Endodermal cell (in vitro differentiated cells): ENCODE measurements at regions not wholly inside any gene's neighbourhood (a gene's known extent, or its start where the extent isn't known, plus 50 kb on each side); places are given as distances from the start of the nearest gene placed in this dataset.

Source experiments
- DNase-seq: peaks from one replicate; pipeline ENCODE4 v3.0.0-alpha.2; 2017
- H3K27ac ChIP-seq: 2 replicates; pipeline ENCODE4 v1.5.1; 2013; ENCODE audit warnings: mild to moderate bottlenecking, low read depth, low read length, moderate library complexity
- H3K27me3 ChIP-seq: 2 replicates; pipeline ENCODE4 v1.6.1; 2013; ENCODE audit warnings: mild to moderate bottlenecking, low read length, moderate library complexity; ENCODE audit not compliant: insufficient read depth, control insufficient read depth, poor library complexity, severe bottlenecking
- H3K36me3 ChIP-seq: 2 replicates; pipeline ENCODE4 v1.7.0; 2013; ENCODE audit warnings: mild to moderate bottlenecking, low read length, moderate library complexity; ENCODE audit not compliant: control insufficient read depth, insufficient read depth
- H3K4me1 ChIP-seq: one replicate; pipeline ENCODE4 v1.7.0; 2013; ENCODE audit warnings: low read length; ENCODE audit not compliant: control insufficient read depth, insufficient read depth
- H3K4me3 ChIP-seq: 2 replicates; pipeline ENCODE4 v1.5.1; 2013; ENCODE audit warnings: mild to moderate bottlenecking, low read length, moderate library complexity
- H3K9ac ChIP-seq: 2 replicates; pipeline ENCODE4 v1.6.1; 2013; ENCODE audit warnings: mild to moderate bottlenecking, low read length, moderate library complexity; ENCODE audit not compliant: poor library complexity, severe bottlenecking; ENCODE audit errors: extremely low read depth
- H3K9me3 ChIP-seq: 2 replicates; pipeline ENCODE4 v1.6.1; 2013; ENCODE audit warnings: mild to moderate bottlenecking, low read length, moderate library complexity; ENCODE audit not compliant: control insufficient read depth
- H3K27ac Mint-ChIP-seq: 2 replicates; pipeline ENCODE4 v1.8.0; 2020; ENCODE audit warnings: mixed read lengths
- H3K27me3 Mint-ChIP-seq: 2 replicates; pipeline ENCODE4 v1.8.0; 2021; ENCODE audit warnings: mild to moderate bottlenecking, mixed read lengths; ENCODE audit not compliant: insufficient read depth
- H3K36me3 Mint-ChIP-seq: 2 replicates; pipeline ENCODE4 v1.8.0; 2020; ENCODE audit warnings: low read depth, mixed read lengths
- H3K4me1 Mint-ChIP-seq: 2 replicates; pipeline ENCODE4 v1.8.0; 2020; ENCODE audit warnings: mixed read lengths
- H3K4me3 Mint-ChIP-seq: 2 replicates; pipeline ENCODE4 v1.8.0; 2020; ENCODE audit warnings: mild to moderate bottlenecking, moderate library complexity, mixed read lengths
- H3K9me3 Mint-ChIP-seq: 2 replicates; pipeline ENCODE4 v1.8.0; 2020; ENCODE audit warnings: mild to moderate bottlenecking, mixed read lengths
- CTCF ChIP-seq: fragments of 200-600 bp; sonication (generic); conservative IDR thresholded peaks from 2 replicates; pipeline ENCODE4 v1.5.0; 2021; ENCODE audit warnings: antibody characterized with exemption, mild to moderate bottlenecking
- WGBS, 2 experiments: methylation state at CpG; one replicate each; pipeline versions ENCODE4 v1.1.5 to v1.1.7; 2013; ENCODE audit warnings: missing lambda C conversion rate in 2 of 2, mixed read lengths in 1 of 2; ENCODE audit not compliant: insufficient coverage in 1 of 2, insufficient read length in 1 of 2; 5-methylcytosine and 5-hydroxymethylcytosine counted together

- H3K4me3 Mint-ChIP-seq = no peak overlapping the region
- H3K4me1 Mint-ChIP-seq = no peaks in the 10 kb centered on the region
- Histone ChIP-seq H3K4me3 (no peak overlapping the region), H3K27ac (no peak overlapping the region), H3K27me3 (no peaks in the 10 kb centered on the region), H3K36me3 (no peaks in the 10 kb centered on the region), H3K9me3 (no peaks in the 10 kb centered on the region), H3K9ac (no peak overlapping the region), H3K4me1 (peaks cover 3% of the 10 kb centered on the region)
- peaks cover 13% of the 10 kb centered on the region for H3K9me3 Mint-ChIP-seq
- H3K27me3 Mint-ChIP-seq = peaks cover 2% of the 10 kb centered on the region
- no peak for DNase-seq
- TF ChIP-seq CTCF = no peak
- WGBS, 2 experiments = 92 to 94% methylated on average over 2 to 3 of the region's 3 CpGs
- H3K27ac Mint-ChIP-seq = no peak overlapping the region
- peaks cover 7% of the 10 kb centered on the region for H3K36me3 Mint-ChIP-seq
Measured at GRCh38 chr4:123632693-123633030, 236.1 kb downstream of the SPRY1 start.

GRCh38 chr4:123638834-123639233 is 242.2 kb downstream of the SPRY1 start:
- Histone ChIP-seq H3K9ac (no peak overlapping the region), H3K4me1 (no peaks in the 10 kb centered on the region), H3K9me3 (no peaks in the 10 kb centered on the region), H3K27ac (no peak overlapping the region), H3K36me3 (no peaks in the 10 kb centered on the region), H3K27me3 (no peaks in the 10 kb centered on the region), H3K4me3 (no peak overlapping the region)
- TF ChIP-seq CTCF = no peak
- Mint-ChIP-seq H3K27me3 (no peaks in the 10 kb centered on the region), H3K27ac (no peak overlapping the region), H3K4me3 (no peak overlapping the region), H3K36me3 (peaks cover 7% of the 10 kb centered on the region), H3K4me1 (peaks cover 6% of the 10 kb centered on the region), H3K9me3 (peaks cover 13% of the 10 kb centered on the region)
- no peak for DNase-seq
- 75% methylated on average over 1 of the region's 1 CpG; no CpG with 5 or more reads in 1 of the 2 experiments for WGBS, 2 experiments

DNA sequence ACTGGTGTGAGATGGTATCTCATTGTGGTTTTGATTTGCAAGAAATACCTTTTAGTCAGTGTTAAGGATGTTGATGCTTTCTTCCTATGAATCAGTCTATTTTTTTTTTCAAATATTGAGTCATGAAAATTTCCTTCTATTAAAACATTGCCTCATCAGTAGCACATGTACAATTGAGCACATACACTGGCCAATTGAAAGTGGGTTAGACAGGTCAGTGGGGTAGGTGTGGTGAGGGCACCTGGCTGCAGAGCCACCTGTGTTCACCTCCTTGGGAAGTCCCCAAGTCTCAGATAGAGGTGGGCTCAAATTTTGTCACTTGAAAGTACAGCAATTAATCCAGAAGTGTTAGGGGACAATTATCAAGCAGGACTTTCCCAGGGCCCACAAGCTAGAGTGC is 243.7 kb downstream of the SPRY1 start:
- Mint-ChIP-seq H3K36me3 (no peaks in the 10 kb centered on the region), H3K27ac (no peak overlapping the region), H3K4me1 (peaks cover 6% of the 10 kb centered on the region), H3K4me3 (no peak overlapping the region), H3K27me3 (no peaks in the 10 kb centered on the region), H3K9me3 (peaks cover 6% of the 10 kb centered on the region)
- H3K4me1 ChIP-seq = no peaks in the 10 kb centered on the region
- no peak for DNase-seq
- H3K27me3 ChIP-seq = no peaks in the 10 kb centered on the region
- H3K36me3 ChIP-seq = no peaks in the 10 kb centered on the region
- no peak for TF ChIP-seq CTCF
- H3K4me3 ChIP-seq = no peak overlapping the region
- H3K9ac ChIP-seq = no peak overlapping the region
- no peak overlapping the region for H3K27ac ChIP-seq
- H3K9me3 ChIP-seq = no peaks in the 10 kb centered on the region
